GM19035 (cell line): ENCODE measurements at regions not wholly inside any gene's neighbourhood (a gene's known extent, or its start where the extent isn't known, plus 50 kb on each side); places are given as distances from the start of the nearest gene placed in this dataset.

Experiments used
- ATAC-seq: cut with Tn5 transposase; IDR thresholded peaks from one replicate; pipeline ENCODE4 v1.9.1; 2021; ENCODE audit not compliant: unreplicated experiment

DNA sequence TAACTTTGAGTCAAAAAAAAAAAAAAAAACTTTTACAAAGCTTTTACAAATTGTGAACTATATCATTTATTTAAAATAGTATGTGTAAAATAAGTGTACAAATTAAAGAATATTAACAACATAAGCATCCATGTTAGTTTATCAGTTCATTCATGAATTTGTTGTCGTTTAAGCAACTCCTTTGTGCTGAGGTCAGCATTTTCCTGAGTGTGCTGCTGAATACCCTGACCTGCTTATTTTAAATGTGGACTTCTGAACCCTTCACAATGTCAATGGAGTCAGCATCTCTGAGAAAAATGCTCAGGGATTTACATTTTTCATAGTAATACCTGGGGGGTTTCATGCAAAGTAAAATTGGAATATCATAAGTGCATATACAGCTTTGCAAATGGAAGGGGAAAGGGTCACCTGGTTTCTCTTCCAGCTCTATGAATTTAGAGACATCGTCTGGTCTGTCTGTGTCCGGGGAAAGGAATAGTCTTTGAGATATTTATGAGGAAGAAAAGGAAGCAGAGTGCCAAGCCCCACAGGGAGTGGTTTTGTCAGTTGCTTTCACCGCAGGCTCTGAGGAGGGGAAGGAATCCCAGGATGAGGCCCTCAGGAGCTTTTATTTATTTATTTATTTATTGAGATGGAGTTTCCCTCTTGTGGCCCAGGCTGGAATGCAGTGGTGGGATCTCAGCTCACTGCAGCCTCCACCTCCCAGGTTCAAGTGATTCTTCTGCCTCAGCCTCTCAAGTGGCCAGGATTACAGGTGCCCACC lies 125.5 kb upstream of the SVIL start:
- ATAC-seq = no peak

DNA sequence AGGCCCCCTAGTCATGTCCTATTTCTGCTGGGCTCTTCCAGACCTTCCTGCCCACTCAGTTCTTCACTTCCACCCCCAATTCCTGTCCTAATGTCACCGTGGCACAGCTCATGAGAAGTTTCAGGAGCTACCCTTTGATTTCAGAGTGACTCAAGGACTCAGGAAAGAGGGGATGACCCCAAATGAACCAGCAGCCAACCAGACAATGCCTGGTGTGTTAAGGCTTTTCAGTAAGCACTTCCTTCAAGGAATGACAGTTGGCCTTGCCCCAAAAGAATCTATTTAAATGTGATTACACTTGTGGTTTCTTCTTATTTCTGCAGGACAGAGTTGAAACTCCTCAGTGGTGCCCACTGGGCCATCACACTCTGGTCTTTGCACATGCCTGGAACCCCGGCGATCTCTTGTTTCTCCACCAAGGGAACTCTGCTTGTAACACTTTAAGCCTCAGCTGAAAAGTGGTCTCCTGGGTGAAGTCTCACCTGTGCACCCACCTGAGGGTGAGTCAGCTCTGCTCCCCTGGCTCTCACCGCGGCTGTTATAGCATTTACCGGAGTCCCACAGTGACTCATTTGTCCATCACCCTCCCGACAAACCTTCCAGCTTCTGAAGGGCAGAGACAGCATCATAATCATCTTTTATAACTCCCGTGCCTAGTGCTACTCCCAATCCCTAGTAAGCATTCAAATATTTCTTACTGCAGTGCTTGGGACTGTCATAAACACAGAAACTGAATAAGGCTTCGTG lies 123.0 kb upstream of the SVIL start:
- no peak for ATAC-seq

DNA sequence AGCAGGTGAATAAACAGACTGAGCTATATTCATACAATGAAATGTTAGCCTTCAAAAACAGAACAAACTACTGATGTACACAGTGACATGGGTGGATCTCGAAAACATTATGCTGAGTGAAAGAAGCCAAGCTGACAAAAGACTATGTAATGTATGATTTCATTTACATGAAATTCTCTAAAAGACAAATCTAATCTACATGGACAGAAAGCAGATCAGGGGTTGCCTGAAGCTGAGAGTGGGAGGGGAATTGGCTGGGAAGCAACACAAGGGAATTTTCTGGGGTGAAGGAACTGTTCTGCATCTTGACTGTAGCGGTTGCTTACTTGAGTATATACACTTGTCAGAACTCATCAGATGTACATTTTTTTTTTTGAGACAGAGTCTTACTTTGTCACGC lies 121.7 kb upstream of the SVIL start:
- ATAC-seq = no peak

DNA sequence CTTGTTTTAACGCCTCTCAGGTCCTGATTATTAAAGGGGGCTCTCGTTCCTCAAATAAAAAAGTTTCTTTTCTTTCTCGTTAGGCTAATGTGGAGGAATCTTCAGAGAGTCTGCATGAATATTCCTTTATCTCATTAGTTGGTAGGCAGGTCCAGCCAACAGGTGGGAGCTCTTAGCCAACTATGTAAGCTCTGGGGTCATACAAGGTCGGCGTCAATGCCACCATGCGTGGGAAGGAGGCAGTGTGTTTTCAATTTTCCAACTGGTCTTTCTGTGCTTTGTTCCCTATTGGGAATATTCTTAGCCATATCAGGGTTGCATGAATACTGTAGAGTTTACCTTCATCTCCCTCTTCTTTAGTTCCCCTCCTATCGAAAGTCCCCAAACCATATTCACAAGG lies 118.5 kb upstream of the SVIL start:
- ATAC-seq = no peak

DNA sequence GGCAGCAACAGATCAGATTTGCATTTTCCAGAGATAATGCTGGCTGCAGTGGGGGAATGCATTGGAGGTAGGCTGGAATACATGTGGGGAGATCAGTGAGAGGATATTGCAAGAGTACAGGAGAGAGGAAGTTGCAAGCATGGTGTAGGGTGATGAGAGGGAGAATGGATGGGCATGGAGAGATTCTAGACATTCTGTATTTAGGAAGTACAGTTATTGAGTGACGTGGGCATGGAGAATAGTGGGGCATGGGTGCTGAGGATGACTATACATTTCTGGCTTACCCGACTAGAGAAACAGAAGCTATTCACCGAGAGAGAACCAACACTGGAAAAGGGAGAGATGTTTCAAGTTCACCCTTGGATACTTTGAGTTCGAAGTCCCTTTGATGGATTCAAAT lies 116.9 kb upstream of the SVIL start:
- no peak for ATAC-seq

DNA sequence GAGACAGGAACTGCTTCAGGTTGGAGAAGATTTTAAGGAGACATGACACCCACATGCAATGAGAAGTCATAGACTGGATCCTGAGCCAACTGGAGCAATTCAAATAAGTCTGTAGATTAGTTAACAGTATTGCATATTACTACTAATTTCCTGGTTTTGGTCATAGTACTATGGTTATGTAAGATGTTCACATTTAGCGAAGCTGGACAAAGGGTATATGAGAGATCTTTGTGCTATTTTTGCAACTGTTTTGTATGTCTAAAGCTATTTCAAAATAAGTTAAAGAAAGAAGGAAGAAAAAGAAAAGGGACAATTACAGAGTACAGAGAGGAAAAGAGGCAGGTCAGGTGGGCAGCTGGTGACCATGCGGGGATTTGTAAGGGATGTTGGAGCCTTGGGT lies 116.5 kb upstream of the SVIL start:
- no peak for ATAC-seq

DNA sequence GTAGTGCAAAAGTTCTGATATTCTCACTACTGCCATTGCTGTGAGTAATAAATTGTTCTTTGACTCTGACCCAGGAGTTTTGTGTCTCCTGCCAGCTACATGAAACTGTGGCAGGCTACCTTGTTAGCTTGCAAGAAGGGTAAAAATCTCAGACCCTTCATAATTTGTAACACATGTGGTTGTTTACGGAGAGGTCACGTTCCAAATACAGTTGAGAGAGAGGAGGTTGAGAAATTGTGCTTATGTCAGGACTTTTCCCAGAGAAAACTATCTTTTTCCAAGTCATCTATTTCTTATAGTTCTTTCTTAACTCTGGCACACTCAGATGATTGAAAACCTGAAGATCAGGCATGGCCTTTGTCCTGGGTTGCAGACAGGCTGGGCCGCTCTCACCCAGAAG lies 114.4 kb upstream of the SVIL start:
- no peak for ATAC-seq

DNA sequence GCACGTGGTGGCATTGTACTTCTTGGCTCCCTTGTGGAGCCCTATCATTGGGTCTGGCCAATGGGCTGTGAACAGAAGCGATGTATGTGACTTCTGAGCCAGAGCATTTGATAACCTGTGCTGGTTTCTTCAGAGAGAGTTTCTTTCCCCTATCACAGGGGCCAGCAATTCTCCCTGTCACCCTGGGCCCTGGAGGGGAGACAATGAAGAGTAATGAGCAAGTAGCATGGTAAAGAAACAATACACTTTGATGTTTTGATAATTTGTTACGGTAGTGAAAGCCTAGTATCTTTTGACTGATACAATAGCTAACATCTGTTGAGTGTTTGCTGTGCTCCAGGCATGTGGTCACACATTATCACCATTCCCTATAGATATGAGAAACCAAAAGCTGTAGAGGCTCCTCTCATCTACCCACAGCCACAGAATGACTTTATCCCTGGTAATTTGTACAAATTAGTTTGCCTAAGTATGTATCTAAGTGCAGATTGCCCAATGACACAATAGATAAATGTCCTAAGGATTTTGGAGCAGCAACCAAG lies 113.4 kb upstream of the SVIL start:
- no peak for ATAC-seq

DNA sequence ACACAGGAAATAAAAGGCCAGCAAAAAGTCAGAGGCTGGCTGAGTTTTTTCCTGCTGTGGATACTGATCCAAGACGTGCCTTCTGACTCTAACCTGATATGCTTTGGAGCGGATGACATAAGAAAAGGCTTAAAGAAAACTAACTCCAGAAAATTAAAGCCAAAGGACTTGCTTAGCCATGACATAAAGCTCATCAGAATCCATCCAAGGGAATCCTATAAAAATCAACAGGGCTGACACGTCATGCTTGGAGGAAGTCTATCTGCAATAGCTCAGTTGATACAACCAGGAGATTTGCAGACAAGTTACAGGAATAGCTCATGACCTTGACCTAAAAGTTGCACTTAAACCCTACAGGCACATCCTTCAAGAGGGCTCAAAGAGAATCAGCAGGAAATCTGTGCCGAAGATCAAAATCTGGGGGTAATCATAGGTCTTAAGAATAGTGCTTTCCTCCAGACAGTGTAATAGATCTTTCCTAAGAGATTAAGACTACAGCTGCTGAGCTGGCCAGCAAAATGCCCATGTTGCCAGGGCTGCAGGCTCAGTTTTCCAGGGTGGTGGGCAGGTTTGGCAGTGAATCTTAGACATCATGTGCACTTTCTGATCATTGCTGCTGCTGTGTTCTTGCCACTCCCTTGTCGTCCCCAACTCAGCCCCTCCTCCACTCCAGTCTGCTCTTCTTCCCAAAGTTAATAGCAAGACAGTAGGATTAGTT lies 111.5 kb upstream of the SVIL start:
- no peak for ATAC-seq

DNA sequence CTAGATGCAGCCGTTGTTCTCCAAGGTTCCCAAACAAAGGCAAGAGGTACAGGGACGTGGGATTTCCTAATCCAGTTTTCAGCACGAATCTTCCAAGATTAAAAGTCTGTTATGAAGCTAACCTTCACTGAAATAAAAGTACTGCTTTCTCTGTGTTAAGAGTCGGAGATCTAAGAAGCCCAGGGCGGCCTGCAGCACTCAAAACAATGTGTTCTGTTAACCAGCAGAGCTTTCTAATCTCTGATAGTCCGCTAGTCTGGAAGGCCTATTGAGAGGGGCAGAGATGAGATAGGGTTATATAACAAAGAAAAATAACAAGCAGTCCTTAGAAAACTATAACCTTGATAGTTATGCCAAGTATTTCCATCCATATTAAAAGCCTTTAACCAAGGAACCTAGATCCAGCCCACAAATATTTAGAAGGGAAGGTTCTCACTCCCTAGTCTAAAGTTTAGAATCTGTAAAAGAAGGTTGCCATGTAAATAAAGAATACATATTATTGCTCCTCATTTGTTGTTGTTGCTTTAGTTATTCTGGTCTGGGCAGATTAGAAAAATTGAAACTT lies 106.3 kb upstream of the SVIL start:
- no peak for ATAC-seq

DNA sequence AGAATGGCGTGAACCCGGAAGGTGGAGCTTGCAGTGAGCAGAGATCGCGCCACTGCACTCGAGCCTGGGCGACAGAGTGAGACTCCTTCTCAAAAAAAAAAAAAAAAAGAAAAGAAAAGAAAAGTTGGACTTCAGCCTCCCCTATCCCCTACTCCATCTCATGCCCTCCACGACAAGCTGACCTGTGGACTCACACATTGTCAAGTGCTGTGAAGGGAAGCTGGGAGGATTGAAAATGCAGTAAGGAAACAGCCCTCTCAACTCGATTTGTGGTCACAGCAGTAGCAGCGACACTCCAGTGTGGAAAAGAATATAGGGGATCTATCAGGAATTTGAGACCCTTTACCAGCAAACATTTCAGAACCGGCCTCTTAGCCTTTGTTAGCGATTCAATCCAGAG lies 103.6 kb upstream of the SVIL start:
- ATAC-seq = no peak

DNA sequence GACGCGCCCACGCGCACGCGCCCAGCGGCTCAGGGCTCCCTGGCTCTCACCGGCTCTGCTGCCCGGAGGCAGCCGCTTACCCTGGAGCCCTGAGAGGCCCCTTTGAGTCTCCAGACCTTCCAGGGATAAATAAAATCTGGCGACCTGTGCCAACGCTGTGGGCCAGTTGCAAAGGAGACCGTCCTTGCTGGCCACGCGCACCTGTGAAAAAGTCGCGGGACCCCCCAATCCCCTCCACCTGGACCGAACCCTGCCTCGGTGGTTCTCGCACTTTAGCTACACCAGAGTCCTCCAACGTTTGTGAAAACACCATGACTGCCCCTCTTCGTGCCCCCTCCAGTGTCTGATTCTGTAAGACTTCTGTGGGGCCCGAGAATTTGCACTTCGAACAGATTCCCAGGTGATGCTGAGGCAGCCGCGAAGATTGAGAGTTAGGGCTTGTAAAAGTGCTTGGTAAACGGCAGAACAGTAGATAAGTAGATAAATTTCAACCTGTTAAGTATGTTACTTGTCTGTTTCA lies 102.4 kb upstream of the SVIL start:
- ATAC-seq = no peak

DNA sequence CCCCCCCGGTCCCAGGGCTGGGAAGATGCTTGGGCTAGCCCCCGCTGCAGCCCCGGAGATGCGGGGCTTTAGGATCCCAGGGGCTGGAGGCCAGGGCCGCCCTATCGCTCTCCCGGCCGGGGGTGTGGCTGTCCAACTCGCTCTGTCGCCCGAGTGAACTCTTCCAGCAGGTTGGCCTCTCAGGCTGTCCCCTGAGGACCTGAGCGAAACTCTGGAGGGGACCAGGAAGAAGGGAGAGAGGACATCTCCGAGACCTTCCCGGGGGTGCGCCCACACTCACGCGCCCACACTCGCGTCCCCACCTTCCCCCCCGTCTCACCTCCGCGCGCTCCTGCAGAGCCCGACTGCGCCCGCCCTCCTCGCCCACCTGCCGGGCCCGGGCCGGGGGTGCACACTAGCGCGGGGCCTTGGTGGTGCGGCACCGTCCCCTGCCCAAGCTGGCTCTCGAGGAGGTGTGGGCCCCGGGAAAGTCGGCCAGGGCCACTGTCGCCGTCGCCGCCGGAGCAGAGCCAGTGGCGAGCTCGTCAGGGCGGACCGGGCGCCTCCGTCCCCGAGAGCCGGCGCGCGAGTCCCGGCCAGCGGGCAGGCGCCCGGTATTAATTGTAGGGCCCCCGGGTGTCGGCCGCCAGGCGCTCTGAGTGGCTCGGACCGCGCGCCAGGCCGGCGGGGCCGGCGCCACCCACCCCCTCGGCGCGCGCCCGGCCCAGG lies 101.7 kb upstream of the SVIL start:
- ATAC-seq = no peak

DNA sequence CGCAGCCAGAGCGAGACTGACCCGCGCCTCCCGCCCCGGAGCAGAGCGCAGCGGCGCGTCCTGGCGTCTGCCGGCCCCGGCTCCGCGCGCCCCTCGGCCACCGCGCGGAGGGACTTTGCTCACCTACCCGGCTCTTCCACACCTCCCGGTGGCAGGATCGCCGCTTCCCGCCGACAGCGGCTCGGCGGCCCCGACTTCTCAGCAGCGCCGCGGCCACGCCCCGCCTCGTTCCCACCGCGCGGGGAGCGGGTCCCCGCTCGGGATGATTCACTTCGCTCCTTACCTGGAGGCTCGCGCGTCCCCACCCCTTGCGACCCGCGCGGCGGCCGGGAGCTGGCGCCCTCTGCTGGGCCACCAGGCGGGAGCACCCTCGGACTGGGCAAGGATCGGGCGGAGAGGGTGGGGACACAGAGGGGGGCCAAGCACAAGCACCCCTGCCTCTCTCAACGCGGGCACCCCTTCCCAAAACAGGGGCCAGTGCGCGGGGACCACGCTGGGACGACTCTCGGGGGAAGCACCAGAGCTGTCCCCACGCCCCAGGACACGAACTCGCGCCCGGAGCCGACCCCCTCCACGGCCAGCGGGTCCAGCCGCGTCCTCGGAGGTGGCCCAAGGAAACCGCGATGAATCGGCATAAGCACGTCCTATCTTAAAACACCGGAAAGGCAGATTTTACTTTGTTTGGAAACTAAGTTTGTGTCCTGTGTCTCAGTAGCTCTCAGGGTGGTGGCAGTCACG lies 101.0 kb upstream of the SVIL start:
- ATAC-seq = peak; percentile 92

DNA sequence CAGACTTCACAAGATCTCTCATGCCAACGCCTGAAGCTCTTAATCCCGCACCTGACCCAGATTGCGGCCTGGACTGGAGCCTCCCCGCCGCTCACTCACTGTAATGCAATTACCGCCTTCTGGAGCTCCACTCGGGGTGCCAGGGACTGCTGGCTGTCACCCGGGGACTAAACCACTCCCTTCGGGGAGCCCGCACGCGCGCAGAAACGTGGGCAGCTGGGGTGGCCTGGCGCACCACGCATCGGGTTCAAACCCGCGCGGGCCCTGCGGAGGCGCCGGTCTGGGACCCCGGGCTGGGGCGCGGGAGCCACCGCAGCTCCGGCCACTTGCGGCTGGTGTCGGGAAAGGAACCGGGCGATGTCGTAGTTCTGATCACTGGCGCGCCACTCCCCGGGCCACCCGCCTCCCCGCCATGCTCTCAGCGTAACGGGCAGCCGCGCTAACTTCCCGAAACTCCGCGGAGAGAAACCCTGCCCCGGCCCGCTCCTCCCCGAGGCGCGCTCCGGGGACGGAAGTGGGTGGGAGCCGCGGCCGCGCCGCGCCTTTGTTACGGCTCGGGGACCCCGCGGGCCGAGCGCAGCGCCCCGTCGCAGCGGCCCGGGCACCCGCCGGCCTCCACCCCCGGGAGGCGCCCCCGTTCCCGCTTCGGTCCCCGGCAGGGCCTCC lies 100.3 kb upstream of the SVIL start:
- ATAC-seq = peak; percentile 46

DNA sequence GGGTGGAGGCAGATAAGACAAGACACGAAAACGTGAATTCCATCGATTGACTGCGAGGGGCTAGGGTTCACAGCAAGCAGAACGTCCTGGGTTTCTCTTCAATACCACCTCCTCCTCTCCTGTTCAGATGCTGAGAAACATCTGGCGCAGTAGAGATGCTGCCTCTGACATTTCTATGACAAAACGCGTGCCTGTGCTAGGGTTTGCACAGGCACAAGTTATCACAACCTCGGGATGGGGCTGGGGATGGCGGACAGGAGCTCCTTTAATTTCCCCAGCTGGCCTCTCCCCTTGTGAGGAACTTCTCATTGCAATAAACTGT lies 99.8 kb upstream of the SVIL start:
- no peak for ATAC-seq

DNA sequence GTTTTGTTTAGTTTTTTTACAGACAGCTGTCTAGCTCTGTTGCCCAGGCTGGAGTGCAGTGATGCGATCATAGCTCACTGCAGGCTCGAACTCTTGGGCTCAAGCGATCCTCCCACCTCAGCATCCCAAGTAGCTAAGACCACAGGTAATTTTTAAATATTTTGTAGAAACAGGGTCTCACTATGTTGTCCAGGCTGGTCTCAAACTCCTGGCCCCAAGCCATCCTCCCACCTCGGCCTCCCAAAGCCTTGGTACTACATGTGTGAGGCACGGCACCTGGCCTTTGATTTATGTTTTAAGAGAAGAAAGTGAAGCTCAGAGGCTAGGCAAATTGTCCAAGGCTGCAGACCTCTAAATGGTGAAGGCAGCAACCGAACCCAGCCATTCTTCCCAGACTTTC lies 98.6 kb upstream of the SVIL start:
- no peak for ATAC-seq

DNA sequence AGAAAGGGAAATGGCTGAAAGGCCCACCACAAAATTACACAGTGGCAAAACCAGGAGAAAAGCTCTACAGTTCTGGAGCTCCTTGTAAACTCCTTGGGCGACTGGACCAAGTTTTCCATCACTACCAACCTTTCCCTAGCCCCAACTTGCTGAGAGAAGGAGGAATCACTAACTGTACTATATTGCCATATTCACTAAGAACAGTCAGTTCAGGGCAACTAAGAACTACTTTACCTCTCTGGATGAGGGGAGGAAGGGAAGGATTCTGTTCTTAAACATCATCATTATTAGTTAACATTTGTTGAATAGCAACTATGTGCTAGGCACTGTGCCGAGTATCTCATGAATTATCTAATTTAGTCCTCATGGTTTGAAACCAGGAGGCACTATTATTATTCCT lies 98.1 kb upstream of the SVIL start:
- no peak for ATAC-seq

DNA sequence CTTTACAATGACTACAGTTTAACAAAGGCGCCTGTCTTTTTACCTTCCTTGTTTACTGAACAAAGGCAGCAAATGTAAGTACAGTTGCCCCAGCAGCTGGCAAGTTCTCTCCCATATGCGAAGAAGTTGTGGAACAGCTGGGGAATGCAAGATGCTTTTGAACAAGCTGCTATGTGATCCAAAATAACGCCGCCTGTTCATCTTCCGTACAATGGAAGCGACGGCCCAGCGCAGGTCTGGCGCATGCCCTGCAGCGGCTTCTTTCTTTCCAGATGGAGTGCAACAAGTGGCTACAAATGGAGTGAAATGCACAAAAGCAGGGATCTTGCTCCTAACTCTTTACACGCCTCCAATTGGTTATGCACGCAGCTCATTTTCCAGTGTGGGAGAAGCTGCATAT lies 97.0 kb upstream of the SVIL start:
- ATAC-seq = no peak

DNA sequence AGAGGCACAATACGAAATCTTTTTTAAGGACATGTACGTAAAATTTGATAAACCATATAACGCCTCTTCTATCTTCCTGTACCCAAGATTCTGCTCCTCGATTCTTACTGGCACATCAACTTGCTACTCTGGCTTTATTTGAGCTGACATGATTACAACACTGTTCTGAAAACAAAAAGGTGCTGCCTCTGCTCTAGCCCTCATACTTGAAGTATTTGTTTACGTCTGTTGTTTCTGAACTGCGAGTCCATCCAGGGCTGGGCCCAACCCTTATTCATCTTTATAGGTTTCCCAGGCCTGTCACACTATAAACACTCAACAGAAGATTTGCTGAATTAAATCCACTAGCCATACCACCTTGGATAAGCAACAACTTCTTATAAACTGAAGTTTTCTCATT lies 96.2 kb upstream of the SVIL start:
- ATAC-seq = no peak
